AG04449 (cell line): ENCODE measurements at regions not wholly inside any gene's neighbourhood (a gene's known extent, or its start where the extent isn't known, plus 50 kb on each side); places are given as distances from the start of the nearest gene placed in this dataset.

ENCODE experiments used
- CTCF ChIA-PET: fragments of 350-600 bp; formaldehyde crosslinking; extraction: SDS; loops from one replicate; lab custom pipeline; 2021; ENCODE audit warnings: antibody characterized with exemption; lab: Yijun Ruan, JAX
- POLR2A ChIA-PET: fragments of 400-600, 350-600 bp; formaldehyde crosslinking; extraction: SDS; loops from one replicate; lab custom pipeline; 2020; ENCODE audit warnings: antibody characterized with exemption, inconsistent platforms; lab: Yijun Ruan, JAX
- DNase-seq: peaks from one replicate; pipeline ENCODE4 v3.0.0-alpha.2; 2010; ENCODE audit warnings: low read depth, low spot score
- H3K4me3 ChIP-seq: 2 replicates; pipeline ENCODE4 v1.5.1; 2011; ENCODE audit warnings: low read depth, mild to moderate bottlenecking, control low read depth, low read length
- TF ChIP-seq, protein P1 (sequence below): IDR thresholded peaks from one replicate; pipeline ENCODE4 v1.5.1; 2011; ENCODE audit warnings: mild to moderate bottlenecking, moderate library complexity, low read length, control low read depth, inconsistent platforms; ENCODE audit not compliant: insufficient read depth; ENCODE audit errors: missing control alignments

DNA sequence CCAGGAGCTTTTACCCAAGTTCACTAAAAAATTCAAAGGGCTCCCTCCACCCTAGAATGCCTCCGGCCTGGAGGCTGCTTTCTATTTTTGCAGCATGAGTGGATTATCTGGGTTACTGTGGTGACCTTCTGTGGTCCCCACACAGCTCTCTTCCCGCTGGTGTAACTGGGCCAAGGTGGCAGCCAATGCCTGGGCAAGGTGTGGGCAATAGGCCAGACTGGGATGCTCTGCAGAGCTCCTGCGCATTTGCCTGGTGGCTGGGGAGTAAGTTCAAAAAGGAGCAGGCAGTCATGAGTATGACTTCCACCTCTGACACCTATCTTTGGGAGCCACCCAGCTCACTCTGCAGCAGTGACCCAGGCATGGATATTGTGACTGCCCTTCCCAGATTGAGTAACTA lies 130.5 kb upstream of the SPRED2 start:
- TF ChIP-seq, protein P1, sequence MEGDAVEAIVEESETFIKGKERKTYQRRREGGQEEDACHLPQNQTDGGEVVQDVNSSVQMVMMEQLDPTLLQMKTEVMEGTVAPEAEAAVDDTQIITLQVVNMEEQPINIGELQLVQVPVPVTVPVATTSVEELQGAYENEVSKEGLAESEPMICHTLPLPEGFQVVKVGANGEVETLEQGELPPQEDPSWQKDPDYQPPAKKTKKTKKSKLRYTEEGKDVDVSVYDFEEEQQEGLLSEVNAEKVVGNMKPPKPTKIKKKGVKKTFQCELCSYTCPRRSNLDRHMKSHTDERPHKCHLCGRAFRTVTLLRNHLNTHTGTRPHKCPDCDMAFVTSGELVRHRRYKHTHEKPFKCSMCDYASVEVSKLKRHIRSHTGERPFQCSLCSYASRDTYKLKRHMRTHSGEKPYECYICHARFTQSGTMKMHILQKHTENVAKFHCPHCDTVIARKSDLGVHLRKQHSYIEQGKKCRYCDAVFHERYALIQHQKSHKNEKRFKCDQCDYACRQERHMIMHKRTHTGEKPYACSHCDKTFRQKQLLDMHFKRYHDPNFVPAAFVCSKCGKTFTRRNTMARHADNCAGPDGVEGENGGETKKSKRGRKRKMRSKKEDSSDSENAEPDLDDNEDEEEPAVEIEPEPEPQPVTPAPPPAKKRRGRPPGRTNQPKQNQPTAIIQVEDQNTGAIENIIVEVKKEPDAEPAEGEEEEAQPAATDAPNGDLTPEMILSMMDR = no peak
- ChIA-PET POLR2A (no interaction called here), CTCF (interaction anchor here (1.0 to 2.1 kb wide), 3 partner anchors 11 to 298 kb away, joined by 3 to 5 read pairs (median 4); no protein-coding TSS in a partner anchor)
- H3K4me3 ChIP-seq = no peak overlapping the region
- no peak for DNase-seq

- CTCF ChIA-PET = interaction anchor here (0.8 to 2.1 kb wide), 3 partner anchors 10 to 293 kb away, joined by 3 to 8 read pairs (median 4); no protein-coding TSS in a partner anchor
- DNase-seq = no peak
- no peak overlapping the region for H3K4me3 ChIP-seq
- TF ChIP-seq, protein P1 = no peak
- POLR2A ChIA-PET = no interaction called here
Measured at GRCh38 chr2:65558743-65559142, 126.3 kb upstream of the SPRED2 start.

- POLR2A ChIA-PET = interaction anchor here (0.6 kb wide), 1 partner anchor 7 kb away, joined by 3 read pairs; no protein-coding TSS in a partner anchor
- TF ChIP-seq, protein P1 = no peak
- no peak overlapping the region for H3K4me3 ChIP-seq
- DNase-seq = no peak
- CTCF ChIA-PET = interaction anchor here (1.0 to 2.1 kb wide), 5 partner anchors 9 to 493 kb away, joined by 3 to 8 read pairs (median 3); no protein-coding TSS in a partner anchor
Measured at GRCh38 chr2:65557616-65558573, 125.5 kb upstream of the SPRED2 start.

GRCh38 chr2:65554765-65555591 lies 122.6 kb upstream of the SPRED2 start:
- ChIA-PET POLR2A (interaction anchor here (0.7 kb wide), 1 partner anchor 723 kb away, joined by 3 read pairs; no protein-coding TSS in a partner anchor), CTCF (interaction anchor here (0.8 to 6.1 kb wide), 7 partner anchors 15 to 291 kb away, joined by 3 to 37 read pairs (median 4); no protein-coding TSS in a partner anchor)
- no peak overlapping the region for H3K4me3 ChIP-seq
- no peak for DNase-seq
- TF ChIP-seq, protein P1 = no peak

GRCh38 chr2:65553504-65554074 lies 121.2 kb upstream of the SPRED2 start:
- no peak overlapping the region for H3K4me3 ChIP-seq
- DNase-seq = no peak
- POLR2A ChIA-PET = no interaction called here
- TF ChIP-seq, protein P1 = no peak
- CTCF ChIA-PET = interaction anchor here (0.7 to 6.1 kb wide), 18 partner anchors 11 to 312 kb away, joined by 3 to 37 read pairs (median 4); no protein-coding TSS in a partner anchor
